Hepatocyte (in vitro differentiated cells): ENCODE measurements at regions not wholly inside any gene's neighbourhood (a gene's known extent, or its start where the extent isn't known, plus 50 kb on each side); places are given as distances from the start of the nearest gene placed in this dataset.

Experiments
- DNase-seq: peaks from one replicate; pipeline ENCODE4 v3.0.0-alpha.2; 2016; ENCODE audit warnings: low spot score
- H2AFZ ChIP-seq: fragments of 200-600 bp; sonication (generic); 2 replicates; pipeline ENCODE4 v1.6.0; 2016; ENCODE audit warnings: antibody characterized with exemption, mild to moderate bottlenecking
- H3K27ac ChIP-seq: fragments of 200-600 bp; sonication (generic); 2 replicates; pipeline ENCODE4 v1.5.1; 2016; ENCODE audit warnings: mild to moderate bottlenecking
- H3K27me3 ChIP-seq: fragments of 200-600 bp; sonication (generic); 2 replicates; pipeline ENCODE4 v1.6.1; 2016
- H3K36me3 ChIP-seq: fragments of 200-600 bp; sonication (generic); replicated peaks from 2 replicates; pipeline ENCODE4 v1.5.1; 2016; ENCODE audit warnings: low read depth; ENCODE audit not compliant: insufficient read depth
- H3K4me1 ChIP-seq: fragments of 200-600 bp; sonication (generic); 2 replicates; pipeline ENCODE4 v1.5.1; 2016; ENCODE audit warnings: mild to moderate bottlenecking, moderate library complexity; ENCODE audit not compliant: insufficient read depth
- H3K4me2 ChIP-seq: fragments of 200-600 bp; sonication (generic); 2 replicates; pipeline ENCODE4 v1.6.0; 2016
- H3K4me3 ChIP-seq: fragments of 200-600 bp; sonication (generic); 2 replicates; pipeline ENCODE4 v1.5.1; 2016; ENCODE audit warnings: mild to moderate bottlenecking
- H3K79me2 ChIP-seq: fragments of 200-600 bp; sonication (generic); 2 replicates; pipeline ENCODE4 v1.6.0; 2017; ENCODE audit warnings: mild to moderate bottlenecking
- H3K9me2 ChIP-seq: fragments of 200-600 bp; sonication (generic); replicated peaks from 2 replicates; pipeline ENCODE4 v1.6.0; 2017; ENCODE audit warnings: mild to moderate bottlenecking; ENCODE audit not compliant: insufficient read depth
- H3K9me3 ChIP-seq: fragments of 200-600 bp; sonication (generic); 2 replicates; pipeline ENCODE4 v1.5.1; 2016; ENCODE audit warnings: low read depth, mild to moderate bottlenecking
- H4K20me1 ChIP-seq: fragments of 200-600 bp; sonication (generic); 2 replicates; pipeline ENCODE4 v1.6.0; 2016; ENCODE audit warnings: mild to moderate bottlenecking; ENCODE audit not compliant: insufficient read depth, poor library complexity, severe bottlenecking
- EZH2 ChIP-seq: fragments of 200-600 bp; sonication (generic); IDR thresholded peaks from 2 replicates; pipeline ENCODE4 v1.6.1; 2016; ENCODE audit warnings: antibody characterized with exemption, mild to moderate bottlenecking, borderline replicate concordance
- EZH2phosphoT487 ChIP-seq: fragments of 200-600 bp; sonication (generic); IDR thresholded peaks from one replicate; pipeline ENCODE4 v1.6.1; 2018; ENCODE audit warnings: antibody characterized with exemption, mild to moderate bottlenecking, low read depth, moderate library complexity; ENCODE audit not compliant: unreplicated experiment, severe bottlenecking
- WGBS: methylation state at CpG from one replicate; pipeline ENCODE4 v1.1.6; 2016; ENCODE audit warnings: low lambda C conversion rate; ENCODE audit errors: missing lambda C conversion rate; 5-methylcytosine and 5-hydroxymethylcytosine counted together
- TF ChIP-seq, protein P1 (sequence below): fragments of 200-600 bp; sonication (generic); IDR thresholded peaks from 2 replicates; pipeline ENCODE4 v1.5.1; 2016; ENCODE audit warnings: antibody characterized with exemption, mild to moderate bottlenecking; ENCODE audit not compliant: poor library complexity

DNA sequence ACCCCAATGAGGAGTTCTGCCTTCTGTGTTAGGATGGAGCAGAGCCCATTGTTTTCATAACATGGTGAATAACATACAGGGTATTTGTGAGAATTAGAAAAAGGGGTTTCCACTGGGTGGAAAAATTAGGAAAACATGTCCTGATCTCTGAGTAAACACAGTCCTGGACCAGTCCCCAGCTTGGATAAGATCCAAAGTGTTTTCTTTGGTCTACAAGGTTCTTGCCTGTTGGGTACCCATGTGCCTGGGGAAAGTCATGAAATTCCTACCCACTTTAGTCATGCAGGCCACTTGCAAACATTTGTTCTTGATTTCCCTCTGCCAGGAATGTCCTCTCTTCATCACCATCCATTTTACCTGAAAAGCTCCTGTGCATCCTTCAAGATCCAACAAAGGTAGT is 164.8 kb upstream of the DYNLRB2 start:
- Histone ChIP-seq H3K27me3 (no peaks in the 10 kb centered on the region), H3K36me3 (no peaks in the 10 kb centered on the region), H2AFZ (no peak overlapping the region), H3K4me1 (no peaks in the 10 kb centered on the region), H3K4me3 (no peak overlapping the region), H3K4me2 (no peak overlapping the region), H3K9me3 (no peaks in the 10 kb centered on the region), H3K79me2 (no peaks in the 10 kb centered on the region), H3K9me2 (no peaks in the 10 kb centered on the region), H3K27ac (no peak overlapping the region), H4K20me1 (no peaks in the 10 kb centered on the region)
- TF ChIP-seq EZH2 (no peak), EZH2phosphoT487 (no peak)
- TF ChIP-seq, protein P1, sequence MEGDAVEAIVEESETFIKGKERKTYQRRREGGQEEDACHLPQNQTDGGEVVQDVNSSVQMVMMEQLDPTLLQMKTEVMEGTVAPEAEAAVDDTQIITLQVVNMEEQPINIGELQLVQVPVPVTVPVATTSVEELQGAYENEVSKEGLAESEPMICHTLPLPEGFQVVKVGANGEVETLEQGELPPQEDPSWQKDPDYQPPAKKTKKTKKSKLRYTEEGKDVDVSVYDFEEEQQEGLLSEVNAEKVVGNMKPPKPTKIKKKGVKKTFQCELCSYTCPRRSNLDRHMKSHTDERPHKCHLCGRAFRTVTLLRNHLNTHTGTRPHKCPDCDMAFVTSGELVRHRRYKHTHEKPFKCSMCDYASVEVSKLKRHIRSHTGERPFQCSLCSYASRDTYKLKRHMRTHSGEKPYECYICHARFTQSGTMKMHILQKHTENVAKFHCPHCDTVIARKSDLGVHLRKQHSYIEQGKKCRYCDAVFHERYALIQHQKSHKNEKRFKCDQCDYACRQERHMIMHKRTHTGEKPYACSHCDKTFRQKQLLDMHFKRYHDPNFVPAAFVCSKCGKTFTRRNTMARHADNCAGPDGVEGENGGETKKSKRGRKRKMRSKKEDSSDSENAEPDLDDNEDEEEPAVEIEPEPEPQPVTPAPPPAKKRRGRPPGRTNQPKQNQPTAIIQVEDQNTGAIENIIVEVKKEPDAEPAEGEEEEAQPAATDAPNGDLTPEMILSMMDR, result no peak
- no peak for DNase-seq

DNA sequence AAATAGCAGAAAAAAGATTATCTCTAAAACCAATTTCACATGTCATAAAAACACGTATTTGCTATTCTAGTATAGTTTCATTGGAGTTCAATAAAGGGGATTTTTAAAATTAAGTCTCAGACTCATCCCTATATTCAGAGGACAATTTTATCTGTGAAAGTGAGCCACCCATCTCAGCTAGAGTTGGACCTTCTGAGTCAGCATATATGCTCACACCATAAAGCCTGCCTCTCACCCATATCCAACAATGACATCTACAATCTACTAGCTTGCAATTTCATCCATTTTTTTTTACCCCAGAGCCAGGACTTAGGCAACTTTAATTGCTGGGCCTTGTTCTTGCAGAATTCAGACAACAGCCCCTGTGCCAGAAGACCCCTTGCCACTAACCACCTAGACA is 165.3 kb upstream of the DYNLRB2 start:
- no peaks in the 10 kb centered on the region for H3K79me2 ChIP-seq
- no peaks in the 10 kb centered on the region for H3K36me3 ChIP-seq
- H3K4me2 ChIP-seq, result no peak overlapping the region
- no peak overlapping the region for H3K27ac ChIP-seq
- TF ChIP-seq EZH2phosphoT487, result no peak
- TF ChIP-seq, protein P1, result no peak
- no peak for TF ChIP-seq EZH2
- H3K9me3 ChIP-seq, result no peaks in the 10 kb centered on the region
- 94% methylated on average over 1 of the region's 1 CpG for WGBS
- no peaks in the 10 kb centered on the region for H3K9me2 ChIP-seq
- H3K4me1 ChIP-seq, result no peaks in the 10 kb centered on the region
- no peaks in the 10 kb centered on the region for H4K20me1 ChIP-seq
- no peak overlapping the region for H2AFZ ChIP-seq
- H3K4me3 ChIP-seq, result no peak overlapping the region
- H3K27me3 ChIP-seq, result no peaks in the 10 kb centered on the region
- no peak for DNase-seq

DNA sequence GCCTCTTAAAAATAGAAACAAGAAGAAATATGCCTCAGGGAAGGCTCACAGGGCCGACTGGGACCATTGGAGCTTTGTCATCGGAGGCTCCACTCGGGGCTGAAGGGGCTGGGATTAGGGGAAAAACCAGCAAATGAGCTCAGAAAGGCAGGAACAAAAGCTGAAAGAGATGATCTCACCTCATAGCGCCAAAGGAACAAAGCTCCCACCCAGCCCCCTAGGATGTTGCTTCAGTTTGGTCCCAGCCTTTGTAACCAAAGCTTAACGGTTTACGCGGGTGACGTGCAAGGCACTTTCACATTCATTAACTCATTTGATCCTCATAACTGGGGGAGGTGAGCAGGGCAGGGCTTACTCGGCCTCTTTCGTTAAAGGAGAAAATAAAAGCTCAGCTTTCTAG is 168.5 kb upstream of the DYNLRB2 start:
- TF ChIP-seq EZH2, result no peak
- TF ChIP-seq EZH2phosphoT487, result no peak
- TF ChIP-seq, protein P1, result no peak
- Histone ChIP-seq H3K36me3 (no peaks in the 10 kb centered on the region), H3K79me2 (no peaks in the 10 kb centered on the region), H2AFZ (no peak overlapping the region), H3K27ac (no peak overlapping the region), H3K27me3 (no peaks in the 10 kb centered on the region), H3K4me2 (no peak overlapping the region), H3K4me1 (no peaks in the 10 kb centered on the region), H3K4me3 (no peak overlapping the region), H3K9me3 (no peaks in the 10 kb centered on the region), H4K20me1 (no peaks in the 10 kb centered on the region), H3K9me2 (no peaks in the 10 kb centered on the region)
- 93% methylated on average over 10 of the region's 10 CpGs for WGBS
- no peak for DNase-seq
